ENCODE measurements at regions not wholly inside any gene's neighbourhood (a gene's known extent, or its start where the extent isn't known, plus 50 kb on each side); places are given as distances from the start of the nearest gene placed in this dataset.

DNA sequence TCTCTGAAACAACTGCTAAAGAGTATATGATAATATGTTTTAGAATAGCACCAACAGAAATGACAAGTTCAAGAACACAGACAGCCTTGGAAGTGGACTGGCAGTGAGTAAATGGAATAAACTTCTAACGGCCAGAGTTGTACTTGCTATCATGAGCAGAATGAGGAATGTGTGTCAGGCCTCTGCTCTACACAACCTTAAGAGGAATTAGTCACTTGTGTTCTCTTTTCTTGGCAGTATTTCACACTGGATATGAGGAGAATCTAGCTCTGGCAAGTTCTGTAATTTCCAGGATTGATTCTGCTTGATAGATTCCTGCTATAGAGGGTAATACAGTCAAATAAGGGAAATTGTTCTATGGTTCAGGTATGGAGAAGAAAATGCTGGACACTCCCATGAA lies 757.3 kb downstream of the EFNB2 start:
- Histone ChIP-seq H3K4me1 (ENCODE audit: insufficient read depth, low read length, severe bottlenecking) (no peaks in the 10 kb centered on the region), H3K9me3 (ENCODE audit: low read length) (no peaks in the 10 kb centered on the region), H3K36me3 (ENCODE audit: insufficient read depth, low read length) (no peaks in the 10 kb centered on the region), H3K27me3 (ENCODE audit: insufficient read depth, low read length) (no peaks in the 10 kb centered on the region), H2AFZ (ENCODE audit: low read length) (no peak overlapping the region), H3K4me2 (ENCODE audit: low read length) (no peak overlapping the region), H4K20me1 (ENCODE audit: insufficient read depth, low read length) (no peaks in the 10 kb centered on the region), H3K79me2 (ENCODE audit: insufficient read depth, low read length) (no peaks in the 10 kb centered on the region), H3K9ac (ENCODE audit: low read length) (no peak overlapping the region), H3K4me3 (ENCODE audit: low read depth, low read length, poor library complexity, severe bottlenecking) (no peak overlapping the region), H3F3A (ENCODE audit: insufficient read depth, low read length) (no peaks in the 10 kb centered on the region), H3K9me2 (ENCODE audit: low read depth, low read length) (no peaks in the 10 kb centered on the region), H3K27ac (ENCODE audit: low read depth, low read length, poor library complexity, severe bottlenecking) (no peak overlapping the region)
- TF ChIP-seq EZH2 (IDR thresholded peaks at IDR 0.05; ENCODE audit: borderline replicate concordance, low read length) (no peak), CTCF (IDR thresholded peaks at IDR 0.05; ENCODE audit: low read length) (no peak)

GRCh38 chr13:105774739-105775460 lies 760.6 kb downstream of the EFNB2 start:
- Histone ChIP-seq H2AFZ (ENCODE audit: low read length) (no peak overlapping the region), H3K4me2 (ENCODE audit: low read length) (no peak overlapping the region)
- no peak for TF ChIP-seq CTCF (IDR thresholded peaks at IDR 0.05; ENCODE audit: low read length)

GRCh38 chr13:105773863-105774538 lies 761.5 kb downstream of the EFNB2 start:
- Histone ChIP-seq H3K9ac (ENCODE audit: low read length) (no peak overlapping the region), H3F3A (ENCODE audit: insufficient read depth, low read length) (no peaks in the 10 kb centered on the region), H3K27me3 (ENCODE audit: insufficient read depth, low read length) (no peaks in the 10 kb centered on the region), H3K4me2 (ENCODE audit: low read length) (no peak overlapping the region), H3K79me2 (ENCODE audit: insufficient read depth, low read length) (no peaks in the 10 kb centered on the region), H4K20me1 (ENCODE audit: insufficient read depth, low read length) (no peaks in the 10 kb centered on the region), H3K36me3 (ENCODE audit: insufficient read depth, low read length) (no peaks in the 10 kb centered on the region), H2AFZ (ENCODE audit: low read length) (no peak overlapping the region), H3K9me2 (ENCODE audit: low read depth, low read length) (no peaks in the 10 kb centered on the region), H3K4me1 (ENCODE audit: insufficient read depth, low read length, severe bottlenecking) (no peaks in the 10 kb centered on the region), H3K4me3 (ENCODE audit: low read depth, low read length, poor library complexity, severe bottlenecking) (no peak overlapping the region), H3K9me3 (ENCODE audit: low read length) (no peaks in the 10 kb centered on the region), H3K27ac (ENCODE audit: low read depth, low read length, poor library complexity, severe bottlenecking) (no peak overlapping the region)
- TF ChIP-seq CTCF (IDR thresholded peaks at IDR 0.05; ENCODE audit: low read length) (no peak), EZH2 (IDR thresholded peaks at IDR 0.05; ENCODE audit: borderline replicate concordance, low read length) (no peak)

More at GRCh38 chr13:105774739-105775460, 760.6 kb downstream of the EFNB2 start:
- Histone ChIP-seq H4K20me1 (ENCODE audit: insufficient read depth, low read length) (no peaks in the 10 kb centered on the region), H3K27ac (ENCODE audit: low read depth, low read length, poor library complexity, severe bottlenecking) (no peak overlapping the region), H3K4me1 (ENCODE audit: insufficient read depth, low read length, severe bottlenecking) (no peaks in the 10 kb centered on the region), H3K4me3 (ENCODE audit: low read depth, low read length, poor library complexity, severe bottlenecking) (no peak overlapping the region), H3K9ac (ENCODE audit: low read length) (no peak overlapping the region), H3K9me3 (ENCODE audit: low read length) (no peaks in the 10 kb centered on the region), H3K27me3 (ENCODE audit: insufficient read depth, low read length) (no peaks in the 10 kb centered on the region), H3K9me2 (ENCODE audit: low read depth, low read length) (no peaks in the 10 kb centered on the region), H3F3A (ENCODE audit: insufficient read depth, low read length) (no peaks in the 10 kb centered on the region), H3K79me2 (ENCODE audit: insufficient read depth, low read length) (no peaks in the 10 kb centered on the region), H3K36me3 (ENCODE audit: insufficient read depth, low read length) (no peaks in the 10 kb centered on the region)
